GM19452 (cell line): ENCODE measurements at regions not wholly inside any gene's neighbourhood (a gene's known extent, or its start where the extent isn't known, plus 50 kb on each side); places are given as distances from the start of the nearest gene placed in this dataset.
"Not testable (repeated sequence)": the region's sequence is repeated elsewhere in the genome, so short reads cannot be mapped to it uniquely, and the experiment has no call there.

Source experiments
- ATAC-seq: cut with Tn5 transposase; IDR thresholded peaks from one replicate; pipeline ENCODE4 v1.9.1; 2021; ENCODE audit not compliant: unreplicated experiment

DNA sequence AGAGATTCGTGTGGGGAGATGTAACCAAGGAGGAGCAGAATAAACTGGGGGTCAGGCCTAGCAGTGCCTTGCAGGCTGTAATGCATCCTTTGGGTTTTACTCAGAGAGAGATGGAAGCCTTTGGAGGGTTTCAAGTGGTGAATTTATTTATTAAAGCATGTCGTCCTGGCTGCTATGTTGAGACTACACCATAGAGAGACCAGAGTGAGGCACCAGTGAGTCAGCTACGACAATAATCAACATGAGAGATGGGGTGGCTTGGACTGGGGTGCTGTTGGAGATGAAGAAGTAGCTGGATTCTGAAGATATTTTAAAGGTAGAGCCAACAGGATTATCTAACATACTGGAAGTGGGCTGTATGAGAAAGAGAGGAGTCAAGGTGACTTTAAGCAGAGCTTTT lies 335.3 kb upstream of the ARHGEF26 start:
- ATAC-seq = no peak

DNA sequence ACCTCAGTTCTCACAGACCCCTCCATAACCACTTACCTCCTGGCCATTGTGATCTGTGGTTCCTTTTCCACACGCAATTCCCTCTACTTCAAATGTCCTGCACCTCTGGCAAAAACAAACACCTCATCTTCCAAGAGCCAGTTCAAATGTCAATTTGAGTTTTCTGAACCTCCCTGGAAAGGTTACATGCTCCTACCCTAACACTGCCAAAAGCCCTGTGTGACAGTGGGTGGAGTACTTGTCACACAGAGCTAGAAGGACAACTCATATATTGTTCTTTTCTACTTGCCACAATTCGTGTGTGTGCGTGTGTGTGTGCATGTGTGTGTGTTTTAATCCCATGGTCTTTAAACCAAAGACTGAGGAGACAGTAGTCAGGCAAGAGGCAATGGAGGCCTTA lies 331.8 kb upstream of the ARHGEF26 start:
- ATAC-seq = no peak

GRCh38 chr3:153797056-153797455 lies 324.1 kb upstream of the ARHGEF26 start:
- ATAC-seq = not testable (repeated sequence)

DNA sequence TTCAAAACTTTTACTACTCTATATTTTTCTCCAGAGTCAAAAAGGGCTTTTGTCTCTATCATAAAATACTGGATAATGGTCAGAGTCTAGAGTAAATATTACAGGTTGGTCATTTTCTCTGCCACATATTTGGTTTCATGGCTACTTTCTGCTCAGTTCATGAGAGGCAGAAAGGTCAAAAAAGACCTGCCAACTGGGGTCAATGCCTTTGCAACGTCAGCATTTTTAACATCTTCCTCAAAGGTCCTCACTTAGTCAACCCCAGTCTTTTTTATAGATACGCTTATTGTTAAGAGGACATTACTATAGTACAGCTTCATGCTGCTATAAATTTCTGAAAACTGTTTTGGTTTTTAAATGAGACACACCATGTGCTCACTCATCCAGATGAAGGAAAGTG lies 312.1 kb upstream of the ARHGEF26 start:
- ATAC-seq = no peak

DNA sequence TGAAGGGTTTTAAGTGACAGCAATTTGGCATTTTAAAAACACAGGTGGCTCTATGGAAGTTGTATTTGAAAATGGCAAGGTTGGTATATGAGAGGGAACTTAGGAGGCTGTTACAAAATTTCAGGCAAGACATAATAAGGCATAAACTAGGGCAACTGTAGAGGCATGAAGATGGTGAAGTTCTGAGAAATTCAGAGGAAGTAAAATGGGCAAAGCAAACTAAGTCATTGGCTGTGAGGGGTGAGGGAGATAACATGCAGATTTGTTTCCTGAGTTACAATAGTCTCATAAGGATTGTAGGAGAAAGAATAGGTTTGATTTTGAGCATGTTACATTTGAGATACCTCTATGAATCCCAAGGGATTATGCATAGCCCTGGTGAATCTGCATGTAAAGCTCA lies 302.9 kb upstream of the ARHGEF26 start:
- no peak for ATAC-seq

DNA sequence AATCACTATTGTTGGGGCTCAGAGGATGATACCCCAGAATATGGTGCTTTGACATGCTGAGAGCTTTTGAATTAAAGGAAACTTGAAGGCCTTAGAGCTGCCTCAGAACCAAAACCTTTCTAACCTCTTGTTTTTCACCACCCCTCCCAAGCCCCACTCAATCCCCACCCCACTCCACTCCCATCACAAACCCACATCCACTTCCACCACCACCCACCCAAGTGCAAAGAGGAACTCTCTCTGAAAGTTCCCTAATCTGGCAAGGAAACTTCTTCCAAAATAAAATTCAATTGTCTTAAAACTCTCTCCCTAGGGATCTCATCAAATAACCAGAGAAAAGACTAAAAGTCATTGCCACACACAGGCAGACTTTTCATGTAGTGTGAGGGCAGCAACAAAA lies 301.2 kb upstream of the ARHGEF26 start:
- no peak for ATAC-seq

- not testable (repeated sequence) for ATAC-seq
Measured at GRCh38 chr3:153828346-153828745, 292.8 kb upstream of the ARHGEF26 start.

- no peak for ATAC-seq
Measured at GRCh38 chr3:153829606-153830170, 291.5 kb upstream of the ARHGEF26 start.

DNA sequence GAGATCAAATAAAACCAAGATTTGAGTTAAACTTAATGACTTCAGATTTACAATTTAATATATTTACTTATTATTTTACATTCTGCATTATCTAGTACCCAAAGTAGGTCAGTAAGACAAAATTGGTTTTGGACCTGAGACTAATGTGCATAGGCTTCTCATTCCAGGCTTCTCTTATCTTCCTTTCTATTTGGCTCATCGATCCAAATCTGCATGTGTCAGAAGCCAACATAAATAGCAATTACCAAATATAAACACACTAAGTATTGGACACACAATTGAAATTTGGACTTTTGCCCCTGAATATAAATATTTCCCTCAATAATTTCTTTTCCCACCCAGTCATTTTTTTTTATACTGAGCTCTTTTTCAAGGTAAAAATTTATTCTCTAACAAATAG lies 290.6 kb upstream of the ARHGEF26 start:
- no peak for ATAC-seq

DNA sequence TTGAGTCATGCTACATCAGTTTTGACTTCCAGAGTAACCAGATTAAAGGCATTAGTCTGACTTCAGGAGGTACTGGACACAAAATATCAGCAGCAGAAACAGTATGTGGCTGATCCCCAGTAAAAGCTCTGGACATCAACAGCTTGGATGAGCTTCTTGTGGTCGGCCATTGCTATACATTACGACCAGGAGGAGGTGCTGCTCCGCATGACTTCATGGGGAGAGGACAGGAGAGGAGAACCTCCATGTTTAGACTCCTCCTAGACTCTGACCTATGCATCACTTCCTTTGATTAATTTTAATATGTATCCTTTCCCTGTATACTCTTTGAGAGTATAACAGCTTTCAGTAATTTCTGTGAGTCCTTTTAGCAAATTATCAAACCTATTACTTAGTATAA lies 285.6 kb upstream of the ARHGEF26 start:
- no peak for ATAC-seq

DNA sequence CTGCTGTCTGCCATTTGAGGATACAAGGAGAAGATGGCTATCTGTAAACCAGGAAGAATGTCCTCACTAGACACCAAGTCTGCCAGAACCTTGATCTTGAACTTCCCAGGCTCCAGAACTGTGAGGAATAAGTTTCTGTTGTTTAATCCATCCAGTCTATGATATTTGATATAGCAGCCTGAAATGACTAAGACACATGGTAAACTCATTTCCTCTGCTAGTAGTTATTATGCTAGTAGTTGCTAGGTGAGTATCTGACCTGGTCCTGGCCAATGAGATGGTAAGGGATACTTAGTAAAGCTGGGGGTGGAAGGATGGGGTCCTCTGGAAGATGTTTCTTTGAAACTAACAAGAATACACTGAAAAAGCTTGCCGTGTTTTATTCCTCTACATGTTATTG lies 280.7 kb upstream of the ARHGEF26 start:
- ATAC-seq = no peak

- no peak for ATAC-seq
Measured at GRCh38 chr3:153843994-153844393, 277.2 kb upstream of the ARHGEF26 start.

- ATAC-seq = no peak
Measured at GRCh38 chr3:153845311-153845710, 275.9 kb upstream of the ARHGEF26 start.

GRCh38 chr3:153848702-153849101 lies 272.5 kb upstream of the ARHGEF26 start:
- ATAC-seq = no peak

- no peak for ATAC-seq
Measured at GRCh38 chr3:153852355-153852754, 268.8 kb upstream of the ARHGEF26 start.

DNA sequence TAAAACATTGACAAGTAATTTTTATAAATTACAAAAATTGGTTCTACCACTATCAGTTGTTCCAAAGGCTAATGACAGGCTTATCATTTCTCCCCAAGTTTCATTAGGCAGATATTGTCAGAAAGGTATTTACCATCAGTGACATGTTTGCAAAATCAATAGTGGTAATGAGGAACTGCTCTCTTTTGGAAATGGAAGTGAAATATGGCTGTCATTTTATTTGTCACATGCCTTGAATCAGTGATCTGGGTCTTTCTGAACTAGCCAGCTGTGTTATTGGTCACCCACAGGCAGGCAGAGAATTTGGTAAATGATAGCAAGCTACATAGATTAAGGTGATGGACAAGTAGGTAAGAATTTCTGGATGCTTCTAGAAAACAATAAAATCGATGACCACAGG lies 268.0 kb upstream of the ARHGEF26 start:
- no peak for ATAC-seq

- peak; percentile 55 for ATAC-seq
Measured at GRCh38 chr3:153855772-153856171, 265.4 kb upstream of the ARHGEF26 start.

DNA sequence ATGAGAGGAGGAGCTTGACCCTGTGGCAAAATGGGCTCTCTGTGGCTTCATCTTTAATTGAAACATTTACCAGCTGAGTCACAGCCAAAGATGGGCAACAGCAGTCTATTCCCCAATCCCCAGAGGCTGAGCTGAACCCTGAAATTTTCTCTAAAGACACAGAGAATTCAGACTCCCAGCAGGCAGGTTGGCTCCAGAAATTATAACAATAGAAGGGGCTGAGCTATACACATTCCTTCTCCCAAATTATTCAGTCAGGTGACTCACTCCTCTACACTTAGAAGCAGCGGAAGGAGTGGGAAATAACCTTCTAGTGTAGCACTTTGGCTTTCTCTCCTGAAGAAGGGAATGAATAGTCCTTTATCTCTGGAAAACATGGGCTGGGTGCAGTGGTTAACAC lies 264.3 kb upstream of the ARHGEF26 start:
- ATAC-seq = no peak

DNA sequence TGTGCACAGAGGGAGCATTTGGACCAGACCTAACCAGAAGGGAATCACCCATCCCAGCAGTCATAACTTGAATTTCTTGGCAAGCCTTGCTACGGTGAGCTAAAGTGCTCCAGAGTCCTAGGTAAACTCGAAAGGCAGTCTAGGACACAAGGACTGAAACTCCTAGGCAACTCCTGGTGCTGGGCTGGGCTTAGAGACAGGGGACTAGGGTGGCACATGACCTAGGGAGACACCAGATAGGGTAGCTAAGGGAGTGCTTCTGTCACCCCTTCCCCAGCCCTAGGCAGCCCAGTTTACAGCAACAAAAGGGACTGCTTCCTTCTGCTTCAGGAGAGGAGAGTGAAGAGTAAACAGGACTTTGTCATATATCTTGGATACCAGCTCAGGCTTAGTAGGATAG lies 256.4 kb upstream of the ARHGEF26 start:
- no peak for ATAC-seq

DNA sequence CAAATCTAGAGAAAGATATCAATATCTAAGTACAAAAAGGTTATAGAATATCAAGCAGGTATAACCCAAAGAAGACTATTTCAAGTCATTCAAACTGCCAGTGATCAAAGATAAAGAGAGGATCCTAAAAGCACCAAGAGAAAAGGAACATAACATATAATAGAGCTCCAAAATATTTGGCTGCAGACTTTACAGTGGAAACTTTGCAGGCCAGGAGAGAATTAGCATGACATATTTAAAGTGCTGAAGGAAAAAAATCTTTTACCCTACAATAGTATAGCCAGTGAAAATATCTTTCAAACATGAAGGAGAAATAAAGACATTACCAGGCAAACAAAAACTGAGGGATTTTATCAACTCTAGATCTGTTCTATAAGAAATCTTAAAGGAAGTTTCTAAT lies 254.3 kb upstream of the ARHGEF26 start:
- ATAC-seq = no peak

GRCh38 chr3:153874348-153874747 lies 246.8 kb upstream of the ARHGEF26 start:
- ATAC-seq = not testable (repeated sequence)

- ATAC-seq = no peak
Measured at GRCh38 chr3:153880493-153880892, 240.7 kb upstream of the ARHGEF26 start.

- ATAC-seq = no peak
Measured at GRCh38 chr3:153881201-153881600, 240.0 kb upstream of the ARHGEF26 start.

- no peak for ATAC-seq
Measured at GRCh38 chr3:153885359-153885758, 235.8 kb upstream of the ARHGEF26 start.
